CD4-positive, alpha-beta memory T cell (primary cell): ENCODE measurements at regions not wholly inside any gene's neighbourhood (a gene's known extent, or its start where the extent isn't known, plus 50 kb on each side); places are given as distances from the start of the nearest gene placed in this dataset.
"Not testable (repeated sequence)": the region's sequence is repeated elsewhere in the genome, so short reads cannot be mapped to it uniquely, and the experiment has no call there.

ENCODE experiments used
- CTCF ChIA-PET: fragments of 350-600 bp; sonication (Branson Sonifier 250); formaldehyde crosslinking; loops from one replicate; lab custom pipeline; 2021; ENCODE audit warnings: inconsistent platforms; ENCODE audit not compliant: partially characterized antibody; lab: Charles Lee
- POLR2A ChIA-PET: fragments of 350-600 bp; sonication (Branson Sonifier 250); formaldehyde crosslinking; loops from one replicate; lab custom pipeline; 2021; ENCODE audit not compliant: partially characterized antibody; lab: Charles Lee
- DNase-seq, 5 donors: peaks; one replicate each; pipeline versions ENCODE4 v3.0.0 to v3.0.0-alpha.2; 2020 to 2022; ENCODE audit warnings: mixed read lengths in 1 of 5
- H3K27ac ChIP-seq: one replicate; pipeline ENCODE4 v1.7.0; 2013; ENCODE audit warnings: low read depth, low read length
- H3K27me3 ChIP-seq: 2 replicates; pipeline ENCODE4 v1.7.0; 2013; ENCODE audit warnings: mild to moderate bottlenecking, low read length, moderate library complexity; ENCODE audit not compliant: insufficient read depth
- H3K36me3 ChIP-seq: 2 replicates; pipeline ENCODE4 v1.7.0; 2013; ENCODE audit warnings: mild to moderate bottlenecking, low read length, moderate library complexity; ENCODE audit not compliant: insufficient read depth
- H3K4me1 ChIP-seq: 2 replicates; pipeline ENCODE4 v1.7.0; 2013; ENCODE audit warnings: mild to moderate bottlenecking, low read length, moderate library complexity; ENCODE audit not compliant: insufficient read depth
- H3K4me3 ChIP-seq, 2 donors: one replicate each; pipeline ENCODE4 v1.7.0; 2013; ENCODE audit warnings: low read length in 2 of 2, mild to moderate bottlenecking in 1 of 2
- H3K9me3 ChIP-seq, 2 donors: one replicate each; pipeline ENCODE4 v1.7.0; 2013; ENCODE audit warnings: low read length in 2 of 2, control low read depth in 1 of 2; ENCODE audit not compliant: control insufficient read depth in 1 of 2
- H3K27ac Mint-ChIP-seq, 7 donors: one replicate each; pipeline ENCODE4 v1.8.0; 2020 to 2021; ENCODE audit warnings: mixed read lengths in 7 of 7, mild to moderate bottlenecking in 6 of 7, inconsistent platforms in 3 of 7, moderate library complexity in 3 of 7
- H3K27me3 Mint-ChIP-seq, 2 donors: one replicate each; pipeline ENCODE4 v1.8.0; 2020 to 2021; ENCODE audit warnings: mixed read lengths in 2 of 2
- H3K36me3 Mint-ChIP-seq, 2 donors: one replicate each; pipeline ENCODE4 v1.8.0; 2020 to 2021; ENCODE audit warnings: mixed read lengths in 2 of 2, inconsistent platforms in 1 of 2, mild to moderate bottlenecking in 1 of 2
- H3K4me1 Mint-ChIP-seq, 4 donors: one replicate each; pipeline ENCODE4 v1.8.0; 2020 to 2021; ENCODE audit warnings: mixed read lengths in 4 of 4, mild to moderate bottlenecking in 1 of 4
- H3K4me3 Mint-ChIP-seq, 8 donors: one replicate each; pipeline ENCODE4 v1.8.0; 2020 to 2021; ENCODE audit warnings: mixed read lengths in 8 of 8, mild to moderate bottlenecking in 7 of 8, moderate library complexity in 6 of 8, inconsistent platforms in 3 of 8
- H3K9me3 Mint-ChIP-seq, 8 donors: one replicate each; pipeline ENCODE4 v1.8.0; 2020 to 2021; ENCODE audit warnings: mixed read lengths in 8 of 8, mild to moderate bottlenecking in 5 of 8, inconsistent platforms in 3 of 8, moderate library complexity in 1 of 8
- intact Hi-C: fragments of 100-400 bp; cut with micrococcal nuclease; formaldehyde crosslinking; loops from one replicate; pipeline ENCODE4 v1.15.1; 2023

DNA sequence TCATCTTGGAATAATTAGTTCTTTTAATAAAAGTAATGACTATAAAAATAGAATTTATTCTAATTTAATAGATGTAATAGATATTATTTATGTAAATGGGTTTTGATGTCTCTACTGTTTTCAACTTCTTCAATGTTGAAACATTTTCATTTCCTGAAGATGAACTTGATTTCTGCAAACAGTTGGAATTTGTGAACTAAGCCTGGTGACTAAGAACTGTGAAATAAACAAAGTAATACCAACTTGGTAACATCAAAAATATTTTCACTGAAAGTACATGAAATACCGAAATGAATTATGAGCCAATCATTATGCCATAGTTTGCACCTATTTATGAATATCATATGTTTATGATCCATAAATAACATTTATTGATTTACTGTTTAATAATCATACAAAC lies 143.8 kb upstream of the FGF10 start:
- H3K4me1 ChIP-seq, result no peaks in the 10 kb centered on the region
- Mint-ChIP-seq H3K27ac (no peak overlapping the region), H3K4me1 (no peaks in the 10 kb centered on the region), H3K9me3 (peaks cover 0 to 11% (median 4%) of the 10 kb centered on the region in 8 donors), H3K4me3 (no peak overlapping the region), H3K27me3 (no peaks in the 10 kb centered on the region), H3K36me3 (no peaks in the 10 kb centered on the region)
- intact Hi-C loops, result no loop called here
- H3K9me3 ChIP-seq, result no peaks in the 10 kb centered on the region
- H3K36me3 ChIP-seq, result no peaks in the 10 kb centered on the region
- H3K27ac ChIP-seq, result no peak overlapping the region
- H3K4me3 ChIP-seq, result no peak overlapping the region
- CTCF ChIA-PET, result no interaction called here
- no peaks in the 10 kb centered on the region for H3K27me3 ChIP-seq
- DNase-seq, result no peak
- POLR2A ChIA-PET, result no interaction called here

DNA sequence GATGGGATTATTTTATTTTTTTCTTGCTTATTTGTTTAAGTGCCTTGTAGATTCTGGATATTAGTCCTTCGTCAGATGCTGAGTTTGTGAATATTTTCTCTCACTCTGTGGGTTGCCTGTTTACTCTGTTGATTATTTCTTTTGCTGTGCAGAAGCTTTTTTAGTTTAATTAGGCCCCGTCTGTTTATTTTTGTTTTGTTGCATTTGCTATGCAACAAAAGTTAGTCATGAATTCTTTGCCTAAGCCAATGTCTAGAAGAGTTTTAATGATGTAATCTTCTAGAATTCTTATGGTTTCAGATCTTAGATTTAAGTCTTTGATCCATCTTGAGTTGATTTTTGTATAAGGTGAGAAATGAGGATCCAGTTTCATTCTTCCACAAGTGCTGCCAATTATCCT lies 142.5 kb upstream of the FGF10 start:
- H3K4me3 ChIP-seq, H3K36me3 ChIP-seq, H3K27ac Mint-ChIP-seq, intact Hi-C loops, H3K4me3 Mint-ChIP-seq, H3K27ac ChIP-seq, H3K9me3 ChIP-seq, POLR2A ChIA-PET, H3K27me3 Mint-ChIP-seq, H3K4me1 Mint-ChIP-seq, H3K27me3 ChIP-seq, H3K4me1 ChIP-seq, CTCF ChIA-PET, H3K36me3 Mint-ChIP-seq, DNase-seq: not testable (repeated sequence)
- peaks cover 0 to 11% (median 5%) of the 10 kb centered on the region in 8 donors for H3K9me3 Mint-ChIP-seq

DNA sequence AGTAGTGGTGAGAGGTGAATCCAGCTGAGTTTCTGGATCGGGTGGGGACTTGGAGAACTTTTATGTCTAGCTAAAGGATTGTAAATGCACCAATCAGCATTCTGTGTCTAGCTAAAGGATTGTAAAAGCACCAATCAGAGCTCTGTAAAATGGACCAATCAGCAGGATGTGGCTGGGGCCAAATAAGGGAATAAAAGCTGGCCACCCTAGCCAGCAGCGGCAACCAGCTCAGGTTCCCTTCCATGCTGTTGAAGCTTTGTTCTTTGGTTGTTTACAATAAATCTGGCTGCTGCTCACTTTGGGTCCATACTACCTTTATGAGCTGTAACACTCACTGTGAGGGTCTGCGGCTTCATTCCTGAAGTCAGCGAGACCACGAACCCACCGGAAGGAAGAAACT lies 141.6 kb upstream of the FGF10 start:
- H3K27ac ChIP-seq, H3K27me3 Mint-ChIP-seq, H3K27ac Mint-ChIP-seq, H3K4me1 ChIP-seq, H3K36me3 Mint-ChIP-seq, H3K4me3 ChIP-seq, H3K4me3 Mint-ChIP-seq, H3K36me3 ChIP-seq, intact Hi-C loops, H3K4me1 Mint-ChIP-seq, H3K27me3 ChIP-seq, POLR2A ChIA-PET, H3K9me3 ChIP-seq, DNase-seq, CTCF ChIA-PET: not testable (repeated sequence)
- H3K9me3 Mint-ChIP-seq, result peaks cover 0 to 11% (median 5%) of the 10 kb centered on the region in 8 donors

DNA sequence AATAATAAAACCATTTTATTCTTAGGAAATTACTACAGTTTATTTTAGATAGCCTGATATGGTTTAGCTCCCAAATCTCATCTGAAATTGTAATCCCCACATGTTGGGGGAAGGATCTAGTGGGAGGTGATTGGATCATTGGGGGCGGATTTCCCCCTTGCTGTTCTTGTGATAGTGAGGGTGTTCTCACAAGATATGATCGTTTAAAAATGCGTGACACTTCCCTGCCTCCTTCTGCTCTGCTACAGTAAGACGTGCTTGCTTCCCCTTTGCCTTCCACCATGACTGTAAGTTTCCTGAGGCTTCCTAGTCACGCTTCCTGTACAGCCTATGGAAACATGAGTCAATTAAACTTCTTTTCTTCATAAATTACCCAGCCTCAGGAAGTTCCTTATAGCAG lies 122.4 kb upstream of the FGF10 start:
- no peak overlapping the region for H3K4me3 Mint-ChIP-seq
- H3K4me1 ChIP-seq, result no peaks in the 10 kb centered on the region
- POLR2A ChIA-PET, result no interaction called here
- CTCF ChIA-PET, result no interaction called here
- no peaks in the 10 kb centered on the region for H3K27me3 Mint-ChIP-seq
- no peak overlapping the region for H3K27ac ChIP-seq
- peaks cover 0 to 3% (median 0%) of the 10 kb centered on the region in 8 donors for H3K9me3 Mint-ChIP-seq
- H3K4me3 ChIP-seq, result no peak overlapping the region
- no peaks in the 10 kb centered on the region for H3K4me1 Mint-ChIP-seq
- H3K27me3 ChIP-seq, result no peaks in the 10 kb centered on the region
- H3K9me3 ChIP-seq, result no peaks in the 10 kb centered on the region
- no peak for DNase-seq
- H3K36me3 ChIP-seq, result no peaks in the 10 kb centered on the region
- no peak overlapping the region for H3K27ac Mint-ChIP-seq
- intact Hi-C loops, result no loop called here
- no peaks in the 10 kb centered on the region for H3K36me3 Mint-ChIP-seq

DNA sequence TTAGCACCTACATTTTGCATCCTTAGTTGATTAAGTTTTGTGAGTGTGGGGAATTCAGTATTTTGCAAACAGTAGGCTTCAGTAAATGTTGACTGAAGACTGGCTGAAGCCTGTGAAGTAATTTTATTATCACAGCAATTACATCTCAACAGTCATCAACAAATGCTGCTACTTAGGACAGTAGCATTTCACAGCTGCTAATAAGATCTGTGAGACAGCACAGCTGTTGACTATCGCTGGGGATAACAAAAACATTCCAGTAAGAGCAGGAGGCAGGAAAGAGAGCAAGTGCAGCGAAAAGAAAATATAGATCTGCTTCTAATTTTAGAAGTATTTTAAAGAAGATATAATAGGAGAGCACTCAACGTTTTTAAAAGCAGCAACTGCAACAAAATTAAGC lies 117.3 kb upstream of the FGF10 start:
- H3K4me3 Mint-ChIP-seq, result no peak overlapping the region
- no peaks in the 10 kb centered on the region for H3K36me3 ChIP-seq
- no peaks in the 10 kb centered on the region for H3K27me3 Mint-ChIP-seq
- H3K27ac Mint-ChIP-seq, result no peak overlapping the region
- intact Hi-C loops, result no loop called here
- H3K9me3 Mint-ChIP-seq, result peaks cover 0 to 5% (median 0%) of the 10 kb centered on the region in 8 donors
- H3K27ac ChIP-seq, result no peak overlapping the region
- no peak overlapping the region for H3K4me3 ChIP-seq
- no peak for DNase-seq
- no peaks in the 10 kb centered on the region for H3K4me1 ChIP-seq
- no peaks in the 10 kb centered on the region for H3K27me3 ChIP-seq
- no peaks in the 10 kb centered on the region for H3K36me3 Mint-ChIP-seq
- POLR2A ChIA-PET, result no interaction called here
- CTCF ChIA-PET, result no interaction called here
- no peaks in the 10 kb centered on the region for H3K9me3 ChIP-seq
- H3K4me1 Mint-ChIP-seq, result no peaks in the 10 kb centered on the region

DNA sequence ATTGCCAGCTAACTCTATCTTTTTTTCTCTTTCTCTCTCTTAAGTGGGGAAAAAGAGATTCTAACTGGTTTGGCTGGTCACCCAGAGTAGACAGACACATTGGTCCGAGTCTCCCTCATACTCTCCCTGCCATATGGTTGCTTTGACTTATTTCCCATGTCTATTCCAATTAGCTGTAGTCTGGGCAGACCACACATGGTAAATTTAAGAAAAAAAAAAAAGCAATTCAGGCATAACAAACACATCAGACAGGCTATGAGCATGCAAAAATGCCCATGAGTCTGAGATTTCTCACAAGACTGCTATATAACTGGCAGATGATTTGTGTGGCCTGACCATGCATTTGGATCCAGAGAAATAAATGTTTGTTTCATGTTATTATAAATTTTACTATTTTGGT lies 110.2 kb upstream of the FGF10 start:
- Histone ChIP-seq H3K36me3 (no peaks in the 10 kb centered on the region), H3K27ac (no peak overlapping the region), H3K4me1 (no peaks in the 10 kb centered on the region), H3K9me3 (no peaks in the 10 kb centered on the region), H3K4me3 (no peak overlapping the region), H3K27me3 (no peaks in the 10 kb centered on the region)
- DNase-seq, result no peak
- no peaks in the 10 kb centered on the region for H3K9me3 Mint-ChIP-seq
- intact Hi-C loops, result no loop called here
- no peak overlapping the region for H3K4me3 Mint-ChIP-seq
- H3K27ac Mint-ChIP-seq, result no peak overlapping the region
- ChIA-PET CTCF (no interaction called here), POLR2A (no interaction called here)
- no peaks in the 10 kb centered on the region for H3K4me1 Mint-ChIP-seq
- H3K36me3 Mint-ChIP-seq, result no peaks in the 10 kb centered on the region
- no peaks in the 10 kb centered on the region for H3K27me3 Mint-ChIP-seq

DNA sequence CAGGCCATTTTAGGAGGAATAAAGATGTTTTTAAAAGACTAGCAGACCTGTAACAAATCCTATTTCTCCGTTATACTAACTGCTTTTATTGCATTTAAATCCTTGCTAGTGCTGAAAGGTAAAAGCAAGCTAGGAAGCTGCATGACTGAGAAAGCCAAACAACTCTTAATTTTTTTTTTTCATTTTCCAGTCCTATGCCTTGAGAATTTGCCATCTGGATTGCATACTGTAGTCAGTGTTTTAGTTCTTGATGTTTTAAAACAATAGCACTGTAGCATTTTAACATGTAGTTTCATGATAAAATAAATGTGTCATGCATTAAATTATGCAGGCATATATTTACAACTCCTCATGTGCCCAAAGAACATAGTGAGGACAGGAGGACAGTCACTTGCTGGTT lies 108.4 kb upstream of the FGF10 start:
- DNase-seq, result no peak
- Mint-ChIP-seq H3K27ac (no peak overlapping the region), H3K36me3 (no peaks in the 10 kb centered on the region), H3K4me3 (no peak overlapping the region), H3K9me3 (peaks cover 0 to 5% (median 0%) of the 10 kb centered on the region in 8 donors), H3K4me1 (no peaks in the 10 kb centered on the region), H3K27me3 (no peaks in the 10 kb centered on the region)
- Histone ChIP-seq H3K4me1 (no peaks in the 10 kb centered on the region), H3K36me3 (no peaks in the 10 kb centered on the region), H3K4me3 (no peak overlapping the region), H3K27ac (no peak overlapping the region), H3K9me3 (no peaks in the 10 kb centered on the region), H3K27me3 (no peaks in the 10 kb centered on the region)
- ChIA-PET CTCF (no interaction called here), POLR2A (no interaction called here)
- intact Hi-C loops, result no loop called here

DNA sequence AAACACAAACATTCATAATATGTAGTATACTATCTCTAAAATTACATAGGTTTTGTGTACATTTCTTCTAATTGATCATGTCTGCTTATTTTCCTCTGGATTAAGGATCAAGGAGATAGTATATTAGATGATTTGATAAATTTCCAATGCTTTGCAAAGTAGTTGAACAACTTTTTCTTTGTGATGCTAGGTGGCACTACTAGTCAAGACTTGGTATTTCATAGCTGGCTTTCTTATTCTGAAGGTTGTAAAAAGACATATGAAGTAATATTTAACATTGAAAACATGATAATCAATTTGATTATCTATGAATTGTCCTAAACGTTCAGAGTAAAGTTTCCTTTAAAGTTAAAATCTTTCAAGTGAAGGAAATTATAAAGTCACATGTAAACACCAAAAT lies 106.1 kb upstream of the FGF10 start:
- no peak overlapping the region for H3K27ac Mint-ChIP-seq
- ChIA-PET CTCF (no interaction called here), POLR2A (no interaction called here)
- H3K9me3 Mint-ChIP-seq, result peaks cover 0 to 5% (median 0%) of the 10 kb centered on the region in 8 donors
- no peak overlapping the region for H3K4me3 ChIP-seq
- no peaks in the 10 kb centered on the region for H3K9me3 ChIP-seq
- H3K4me1 Mint-ChIP-seq, result no peaks in the 10 kb centered on the region
- H3K4me1 ChIP-seq, result no peaks in the 10 kb centered on the region
- intact Hi-C loops, result no loop called here
- DNase-seq, result no peak
- no peaks in the 10 kb centered on the region for H3K27me3 ChIP-seq
- H3K27ac ChIP-seq, result no peak overlapping the region
- H3K36me3 ChIP-seq, result no peaks in the 10 kb centered on the region
- H3K27me3 Mint-ChIP-seq, result no peaks in the 10 kb centered on the region
- H3K36me3 Mint-ChIP-seq, result no peaks in the 10 kb centered on the region
- no peak overlapping the region for H3K4me3 Mint-ChIP-seq
